ENCODE measurements at regions not wholly inside any gene's neighbourhood (a gene's known extent, or its start where the extent isn't known, plus 50 kb on each side); places are given as distances from the start of the nearest gene placed in this dataset.

DNA sequence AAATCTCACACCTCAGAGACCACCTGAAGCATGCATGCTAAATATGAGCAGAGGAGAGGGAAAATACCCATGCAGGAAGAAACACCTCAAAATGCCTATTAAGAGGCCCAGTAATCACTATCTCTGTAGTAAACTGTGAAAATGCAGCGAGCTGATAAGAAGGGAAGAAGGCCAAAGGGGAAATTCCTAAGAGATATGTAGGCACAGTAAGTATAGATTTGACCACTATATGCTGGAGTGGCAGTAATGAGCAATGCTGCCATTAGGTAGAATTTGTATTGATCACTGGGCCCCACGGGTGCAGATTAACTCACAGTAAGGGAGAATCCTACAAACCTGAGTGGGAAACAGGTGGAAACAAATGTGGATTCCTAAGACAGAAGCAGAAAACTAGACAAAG, 1813.1 kb upstream of the RAG2 start:
- Histone ChIP-seq H3K4me1 (no peaks in the 10 kb centered on the region), H3K27me3 (no peaks in the 10 kb centered on the region), H3K9me3 (peaks cover 0 to 18% of the 10 kb centered on the region in 2 donors), H3K36me3 (no peaks in the 10 kb centered on the region), H3K4me3 (no peak overlapping the region), H3K27ac (no peak overlapping the region)
- intact Hi-C loops (cut with DNase I), result no loop called here
- DNase-seq (no peak), ATAC-seq (no peak)
- TF ChIP-seq, protein P1, sequence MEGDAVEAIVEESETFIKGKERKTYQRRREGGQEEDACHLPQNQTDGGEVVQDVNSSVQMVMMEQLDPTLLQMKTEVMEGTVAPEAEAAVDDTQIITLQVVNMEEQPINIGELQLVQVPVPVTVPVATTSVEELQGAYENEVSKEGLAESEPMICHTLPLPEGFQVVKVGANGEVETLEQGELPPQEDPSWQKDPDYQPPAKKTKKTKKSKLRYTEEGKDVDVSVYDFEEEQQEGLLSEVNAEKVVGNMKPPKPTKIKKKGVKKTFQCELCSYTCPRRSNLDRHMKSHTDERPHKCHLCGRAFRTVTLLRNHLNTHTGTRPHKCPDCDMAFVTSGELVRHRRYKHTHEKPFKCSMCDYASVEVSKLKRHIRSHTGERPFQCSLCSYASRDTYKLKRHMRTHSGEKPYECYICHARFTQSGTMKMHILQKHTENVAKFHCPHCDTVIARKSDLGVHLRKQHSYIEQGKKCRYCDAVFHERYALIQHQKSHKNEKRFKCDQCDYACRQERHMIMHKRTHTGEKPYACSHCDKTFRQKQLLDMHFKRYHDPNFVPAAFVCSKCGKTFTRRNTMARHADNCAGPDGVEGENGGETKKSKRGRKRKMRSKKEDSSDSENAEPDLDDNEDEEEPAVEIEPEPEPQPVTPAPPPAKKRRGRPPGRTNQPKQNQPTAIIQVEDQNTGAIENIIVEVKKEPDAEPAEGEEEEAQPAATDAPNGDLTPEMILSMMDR (IDR thresholded peaks at IDR 0.05), result no peak

DNA sequence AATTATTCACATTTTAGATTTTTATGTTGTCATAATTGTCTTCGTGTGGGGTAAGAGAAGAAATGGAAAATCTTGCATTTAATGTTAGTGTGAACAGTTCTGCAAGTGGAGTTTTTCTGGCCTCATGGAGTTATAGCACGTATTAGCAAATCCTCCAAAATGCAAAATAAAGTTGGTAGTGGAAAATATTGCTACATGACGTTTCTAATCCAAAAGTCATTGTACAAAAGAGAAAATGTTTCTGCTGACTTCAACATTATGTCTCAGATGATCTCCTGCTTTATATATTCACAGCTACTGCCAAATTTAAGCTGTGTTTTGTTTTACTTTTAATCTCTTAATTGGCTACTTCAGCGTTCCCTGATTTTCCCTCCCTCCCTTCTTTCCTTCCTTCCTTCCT, 1804.0 kb upstream of the RAG2 start:
- intact Hi-C loops (cut with DNase I), result no loop called here
- no peaks in the 10 kb centered on the region for H3K4me1 ChIP-seq
- DNase-seq (no peak), ATAC-seq (no peak)
- H3K9me3 ChIP-seq, result peaks cover 0 to 22% of the 10 kb centered on the region in 2 donors
- H3K27me3 ChIP-seq, result no peaks in the 10 kb centered on the region
- no peak overlapping the region for H3K27ac ChIP-seq
- TF ChIP-seq, protein P1 (IDR thresholded peaks at IDR 0.05), result no peak
- no peaks in the 10 kb centered on the region for H3K36me3 ChIP-seq
- no peak overlapping the region for H3K4me3 ChIP-seq

DNA sequence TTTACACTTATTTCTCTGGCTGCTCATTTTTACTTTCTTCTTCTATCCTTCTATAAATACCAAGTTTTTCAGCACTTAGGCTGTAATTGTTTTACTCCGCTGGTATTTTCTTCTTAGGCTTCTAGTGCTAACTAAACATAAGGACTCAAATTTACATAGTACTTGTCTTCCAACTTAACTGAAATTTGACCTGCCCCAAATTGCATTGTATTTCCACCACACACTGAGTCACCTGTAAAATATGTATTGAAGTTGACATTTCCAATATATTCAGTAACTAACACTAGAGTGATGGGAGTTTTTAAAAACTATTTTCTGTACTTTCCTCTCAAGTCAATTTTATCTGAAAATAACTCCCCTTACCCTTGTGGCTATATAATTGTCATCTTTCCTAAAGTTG, 1794.1 kb upstream of the RAG2 start:
- Histone ChIP-seq H3K27me3 (no peaks in the 10 kb centered on the region), H3K36me3 (no peaks in the 10 kb centered on the region), H3K9me3 (no peaks in the 10 kb centered on the region), H3K27ac (no peak overlapping the region), H3K4me1 (no peaks in the 10 kb centered on the region), H3K4me3 (no peak overlapping the region)
- ATAC-seq, result peak; percentile 84
- TF ChIP-seq, protein P1 (IDR thresholded peaks at IDR 0.05), result no peak
- peak in 1 of 4 donors; percentile 7 for DNase-seq
- intact Hi-C loops (cut with DNase I), result no loop called here

- H3K27me3 ChIP-seq, result no peaks in the 10 kb centered on the region
- H3K36me3 ChIP-seq, result no peaks in the 10 kb centered on the region
- TF ChIP-seq, protein P1 (IDR thresholded peaks at IDR 0.05), result no peak
- H3K4me1 ChIP-seq, result no peaks in the 10 kb centered on the region
- DNase-seq (no peak), ATAC-seq (no peak)
- intact Hi-C loops (cut with DNase I), result no loop called here
- peaks cover 0 to 3% of the 10 kb centered on the region in 2 donors for H3K9me3 ChIP-seq
- no peak overlapping the region for H3K4me3 ChIP-seq
- H3K27ac ChIP-seq, result no peak overlapping the region
These were observed 1786.5 kb upstream of the RAG2 start for GRCh38 chr11:38384568-38384967.

- H3K27me3 ChIP-seq, result no peaks in the 10 kb centered on the region
- no peak for DNase-seq
- intact Hi-C loops (cut with DNase I), result no loop called here
- H3K4me1 ChIP-seq, result no peaks in the 10 kb centered on the region
- no peak overlapping the region for H3K27ac ChIP-seq
- H3K9me3 ChIP-seq, result peaks cover 0 to 4% of the 10 kb centered on the region in 2 donors
- H3K4me3 ChIP-seq, result no peak overlapping the region
- ATAC-seq, result no peak
- no peaks in the 10 kb centered on the region for H3K36me3 ChIP-seq
- TF ChIP-seq, protein P1 (IDR thresholded peaks at IDR 0.05), result no peak
These were observed 1767.2 kb upstream of the RAG2 start for GRCh38 chr11:38365274-38365673.
